NOMO-1 (cell line): ENCODE measurements at regions not wholly inside any gene's neighbourhood (a gene's known extent, or its start where the extent isn't known, plus 50 kb on each side); places are given as distances from the start of the nearest gene placed in this dataset.

Experiments
- DNase-seq, 2 experiments: peaks; one replicate each; lab custom pipeline; 2025; ENCODE audit not compliant: unreplicated experiment in 2 of 2; lab: John Stamatoyannopoulos, UW

DNA sequence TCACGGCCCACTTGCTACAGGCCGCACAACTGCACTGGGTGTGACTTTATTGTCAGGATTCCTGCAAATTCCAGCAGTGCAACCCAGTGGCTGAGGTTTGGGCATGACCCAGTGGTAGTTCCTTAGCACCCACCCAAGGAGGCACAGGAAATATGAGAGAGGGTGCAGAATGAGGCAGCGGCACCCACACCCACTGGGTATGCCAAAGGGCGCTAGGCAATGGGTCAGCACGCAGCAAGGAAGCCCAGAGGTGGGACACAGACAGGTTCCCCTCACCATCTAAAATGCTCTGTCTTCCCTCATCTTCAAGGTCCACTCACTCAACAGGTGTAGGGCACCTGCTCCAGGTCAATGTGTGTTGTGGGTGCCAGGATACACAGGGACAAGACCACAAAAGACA lies 357.8 kb upstream of the MKI67 start:
- no peak for DNase-seq

DNA sequence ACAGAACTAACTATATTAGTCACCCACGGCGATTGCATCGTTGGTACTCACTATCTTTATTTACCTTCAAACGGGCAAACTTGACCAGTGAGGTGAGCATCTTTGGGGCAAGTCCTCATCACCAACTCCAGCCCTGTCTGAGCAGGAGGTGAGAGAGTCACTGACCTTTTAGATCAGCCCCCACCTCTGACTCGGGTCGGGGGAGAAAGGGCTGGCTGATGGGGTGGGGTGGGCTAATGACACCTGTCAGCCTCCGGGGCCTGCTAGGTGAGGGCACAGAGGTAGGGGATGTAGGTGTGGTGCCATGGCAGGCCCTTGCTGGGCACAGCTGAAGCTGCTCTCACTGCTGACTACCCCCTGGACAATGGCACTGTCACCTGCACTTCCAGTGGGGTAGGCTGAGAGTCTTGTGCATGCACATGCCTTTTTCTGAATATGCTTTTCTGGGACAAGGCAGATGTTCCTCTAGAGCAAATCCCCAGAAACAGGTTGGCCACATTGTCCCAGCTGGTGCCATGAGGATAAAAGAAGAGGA lies 359.5 kb upstream of the MKI67 start:
- no peak for DNase-seq

DNA sequence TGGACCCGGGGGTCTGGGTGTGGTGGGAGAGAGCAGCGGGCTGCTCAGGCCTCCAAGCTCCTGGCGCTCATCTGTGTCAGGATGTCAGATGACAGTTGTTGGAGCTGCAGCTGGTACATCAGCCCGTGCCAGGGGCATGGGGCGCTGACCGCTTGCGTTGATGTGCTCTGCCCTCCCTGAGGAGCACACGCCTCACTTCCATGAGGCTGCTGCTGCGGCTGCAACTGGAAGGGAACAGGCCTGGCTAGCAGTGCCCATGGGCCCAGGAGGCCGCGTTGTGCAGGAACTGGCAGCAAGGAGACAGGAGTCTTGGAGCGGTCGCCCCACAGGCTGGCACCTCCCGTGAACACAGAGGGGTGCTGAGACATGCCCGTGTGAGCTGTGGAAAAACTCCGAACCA lies 361.3 kb upstream of the MKI67 start:
- DNase-seq: no peak

DNA sequence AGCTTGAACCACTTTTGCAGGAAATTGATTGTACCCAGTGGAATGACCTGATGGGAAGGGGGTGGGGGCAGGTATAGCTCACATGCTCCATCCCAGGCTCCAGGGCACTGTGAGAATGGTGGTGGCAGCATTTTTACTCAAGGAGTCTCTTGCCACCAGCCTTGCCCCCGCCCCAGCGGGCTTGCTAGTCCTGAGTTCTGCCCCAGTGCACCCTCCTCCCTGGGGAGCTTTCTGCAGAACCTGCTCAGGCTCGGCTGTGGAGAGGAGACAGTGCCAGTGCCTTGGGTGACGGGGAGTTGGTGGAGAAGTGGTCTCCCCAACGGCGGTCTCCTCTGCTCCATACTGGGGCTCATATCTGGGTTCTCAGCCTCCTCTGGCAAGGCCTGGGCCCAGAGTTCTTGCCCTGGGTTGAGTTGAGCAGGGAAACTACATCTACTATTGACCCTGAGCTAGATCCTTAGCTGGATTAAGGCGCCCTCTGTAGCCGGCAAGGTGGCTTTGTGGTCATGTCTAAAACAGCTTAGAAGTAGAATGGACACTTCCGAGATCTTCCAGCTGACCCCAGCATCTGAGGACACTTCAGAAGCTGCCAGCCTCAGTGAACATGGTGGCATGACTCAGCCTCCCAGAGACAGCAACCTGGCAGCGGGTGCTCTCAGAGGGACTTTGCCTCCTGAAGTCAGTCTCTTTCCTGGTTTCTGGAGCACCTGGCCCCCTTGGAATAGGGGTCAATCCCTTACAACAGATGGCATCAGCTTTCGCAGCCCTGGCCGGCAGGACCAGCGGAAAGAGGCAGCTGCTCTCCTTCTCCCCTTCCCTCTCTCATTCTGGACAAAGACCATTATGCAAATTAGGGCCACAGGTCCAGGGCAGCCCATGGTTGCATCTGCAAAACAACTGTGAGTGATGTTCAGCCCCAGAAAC lies 363.4 kb upstream of the MKI67 start:
- no peak for DNase-seq

DNA sequence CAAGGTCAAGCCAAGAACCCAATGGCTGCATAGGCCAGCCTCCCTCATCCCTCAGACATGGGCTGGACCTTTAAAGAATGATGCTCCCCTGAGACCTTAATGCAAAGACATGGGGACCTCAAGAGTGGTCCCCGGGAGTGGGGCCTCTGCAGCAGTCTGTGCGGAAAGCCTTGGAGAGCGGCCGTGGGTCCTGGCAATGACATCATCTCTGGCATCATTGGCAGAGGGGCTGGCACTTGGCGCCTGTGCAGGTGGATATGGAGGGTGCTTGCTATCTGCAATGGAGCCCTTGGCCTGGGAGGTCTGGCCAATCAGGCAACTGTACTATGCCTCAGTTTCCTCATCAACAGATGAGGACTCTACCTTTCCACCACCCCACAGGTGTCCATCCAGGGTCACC lies 365.5 kb upstream of the MKI67 start:
- DNase-seq: no peak

DNA sequence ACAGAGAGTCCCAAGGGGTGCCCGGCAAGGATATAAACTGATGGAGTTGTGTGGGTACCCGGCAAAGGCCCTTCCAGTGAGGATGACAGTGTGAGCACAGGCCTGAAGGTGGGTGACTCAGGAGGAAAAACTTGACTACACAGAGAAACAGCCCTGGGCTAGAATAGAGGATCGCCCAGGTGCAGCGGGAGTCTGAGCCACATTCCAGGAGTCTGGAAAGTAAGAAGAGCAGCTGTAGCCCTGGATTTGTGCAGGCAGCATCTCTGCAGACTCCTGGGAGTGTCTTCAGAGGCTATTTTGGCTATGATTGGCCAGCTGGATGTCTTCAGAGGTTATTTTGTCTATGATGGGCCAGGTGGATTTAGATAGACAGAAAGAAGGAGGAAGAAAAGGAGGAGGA lies 367.6 kb upstream of the MKI67 start:
- DNase-seq: no peak

DNA sequence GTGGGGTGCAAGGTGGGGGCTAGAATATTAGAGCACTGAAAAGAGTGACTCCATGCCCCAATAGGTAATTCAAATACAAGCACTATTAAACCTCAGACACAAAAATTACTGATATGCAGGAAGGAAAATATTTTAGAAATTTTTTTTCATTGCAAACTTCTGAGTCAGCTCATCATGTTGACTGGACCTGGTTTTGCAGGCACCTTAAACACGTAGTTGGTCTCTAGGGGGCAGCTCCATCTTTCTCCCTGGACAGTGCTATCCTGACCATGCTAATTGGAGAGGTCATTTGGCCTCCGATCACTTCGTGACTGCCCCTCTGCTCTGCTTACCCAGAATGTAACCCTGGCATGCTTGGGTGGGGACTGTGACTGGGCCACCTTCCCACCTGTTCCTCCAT lies 368.4 kb upstream of the MKI67 start:
- no peak for DNase-seq

DNA sequence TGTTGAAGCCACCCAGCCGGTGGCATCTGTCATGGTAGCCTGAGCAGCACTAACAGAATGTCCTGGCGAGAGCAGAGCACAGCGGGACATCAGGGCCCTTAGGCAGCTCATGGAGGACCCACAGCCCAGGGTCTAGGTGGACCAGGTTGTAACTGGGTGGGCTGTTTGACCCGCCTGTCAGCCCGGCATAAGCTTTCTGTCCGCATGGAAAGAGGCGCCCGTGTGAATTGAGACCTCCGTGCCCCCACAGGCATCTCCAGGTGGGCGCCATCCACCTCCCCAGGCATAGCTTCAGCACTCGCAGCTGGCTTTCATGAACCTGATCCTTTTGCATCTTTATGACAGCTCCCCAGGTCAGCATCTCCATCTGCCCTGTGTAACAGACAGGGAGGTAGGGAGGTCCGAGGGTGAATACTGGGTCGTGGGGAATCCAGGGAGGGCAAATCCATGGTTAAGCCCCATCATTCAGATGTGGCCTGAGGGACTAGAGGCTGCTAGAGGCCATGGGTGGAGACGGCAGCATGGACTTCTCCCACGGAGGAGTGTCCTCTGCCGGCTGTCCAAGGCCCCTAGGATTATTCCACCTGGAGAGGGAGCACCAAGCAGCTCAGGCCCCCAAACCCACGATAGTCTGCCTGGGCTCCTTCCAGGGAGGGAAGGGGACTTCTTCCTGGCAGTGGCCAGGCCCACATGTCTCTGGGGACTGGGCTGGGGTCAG lies 371.6 kb upstream of the MKI67 start:
- DNase-seq: no peak

DNA sequence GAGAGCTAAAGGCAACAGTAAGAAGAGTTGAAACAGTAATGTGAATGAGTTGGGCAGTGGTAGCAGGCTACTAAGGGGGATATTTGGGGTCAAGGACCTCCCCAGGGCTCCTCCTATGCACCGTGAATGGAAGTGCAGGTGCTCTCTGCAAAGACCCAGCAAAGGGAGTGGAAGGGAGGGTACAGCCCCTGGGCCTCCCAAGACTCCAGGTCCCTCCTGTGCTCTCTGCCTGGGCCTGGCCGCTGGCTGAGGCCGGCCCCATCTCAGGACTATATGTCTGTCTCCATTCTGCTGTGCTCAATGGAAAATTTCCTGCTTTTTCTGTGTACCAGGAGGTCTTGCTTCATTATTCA lies 372.1 kb upstream of the MKI67 start:
- no peak for DNase-seq

DNA sequence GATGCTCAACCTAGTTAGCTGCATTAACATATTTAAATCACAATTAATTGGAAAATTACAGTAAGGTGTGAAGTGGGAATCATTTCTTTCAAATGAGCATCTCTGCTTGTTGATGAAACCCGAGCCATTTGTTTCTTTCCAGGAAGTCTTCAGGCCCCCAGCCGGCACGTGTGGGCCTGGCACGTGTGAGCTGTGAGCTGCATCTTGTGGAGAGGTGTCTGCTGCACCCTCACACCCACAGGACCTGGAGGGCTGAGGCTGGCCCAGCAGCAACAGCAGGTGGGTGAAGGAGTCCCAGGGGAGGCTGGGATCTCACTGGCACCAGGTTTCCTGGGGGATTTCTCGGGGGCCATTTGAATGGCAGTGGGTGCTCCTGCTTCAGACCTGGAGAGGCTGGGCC lies 372.5 kb upstream of the MKI67 start:
- DNase-seq: no peak

DNA sequence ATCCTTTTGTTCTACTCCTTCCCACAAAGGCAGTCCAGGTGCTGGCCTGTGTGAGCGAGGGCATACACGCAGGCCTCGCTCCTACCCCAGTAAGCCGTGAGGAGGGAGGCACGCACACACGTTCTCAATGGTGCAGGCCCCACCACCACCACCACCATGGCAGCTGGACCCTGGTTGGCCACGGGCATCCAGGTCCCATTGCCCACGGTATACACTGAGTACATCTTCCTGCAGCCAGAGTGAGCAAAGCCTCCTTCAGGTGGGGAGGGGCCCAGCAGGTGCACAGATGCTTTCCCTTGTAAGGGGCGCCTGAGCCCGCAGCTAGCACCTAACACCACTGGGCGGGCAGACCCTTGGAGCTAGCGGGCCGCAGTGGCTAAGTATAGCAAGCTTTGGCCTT lies 373.3 kb upstream of the MKI67 start:
- DNase-seq: no peak

DNA sequence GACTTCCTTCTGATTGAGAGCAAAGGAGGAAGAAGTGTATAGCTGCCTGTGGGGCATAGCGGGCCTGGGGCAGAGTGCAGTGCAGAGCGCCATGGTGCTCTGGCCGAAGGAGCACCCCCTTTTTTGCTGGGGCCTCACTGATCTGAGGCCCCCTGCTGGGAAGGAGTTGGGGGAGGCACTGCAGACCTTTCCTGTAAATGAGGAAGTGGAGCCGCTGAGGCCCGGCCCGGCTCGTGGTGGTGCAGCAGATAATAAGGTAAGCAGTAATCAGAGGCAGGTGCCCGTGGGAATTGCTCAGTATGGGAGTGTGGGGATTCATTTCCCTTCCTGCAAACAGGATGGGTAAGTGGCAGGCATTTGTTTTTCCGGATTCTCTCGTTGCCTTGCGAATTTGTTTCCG lies 373.7 kb upstream of the MKI67 start:
- DNase-seq: no peak

DNA sequence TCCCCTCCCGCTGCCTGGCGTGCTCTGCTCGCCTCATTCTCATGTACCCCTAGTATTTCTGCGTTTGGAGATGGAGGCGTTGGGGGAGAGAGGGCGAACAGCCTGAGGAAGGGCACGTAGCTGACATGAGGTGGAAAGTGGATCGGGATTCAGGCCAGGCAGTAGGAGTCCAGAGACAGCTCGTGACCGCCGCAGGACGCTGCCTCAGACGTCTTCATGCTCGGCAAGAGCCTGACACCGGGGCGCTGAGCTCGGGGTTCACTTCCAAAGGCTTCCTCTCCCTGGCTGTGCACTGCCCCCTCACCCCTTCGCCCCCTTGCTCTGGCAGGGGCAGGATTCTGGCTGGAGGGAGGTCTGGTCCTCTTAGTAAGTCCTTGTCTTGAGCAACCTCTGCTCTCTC lies 374.4 kb upstream of the MKI67 start:
- no peak for DNase-seq

DNA sequence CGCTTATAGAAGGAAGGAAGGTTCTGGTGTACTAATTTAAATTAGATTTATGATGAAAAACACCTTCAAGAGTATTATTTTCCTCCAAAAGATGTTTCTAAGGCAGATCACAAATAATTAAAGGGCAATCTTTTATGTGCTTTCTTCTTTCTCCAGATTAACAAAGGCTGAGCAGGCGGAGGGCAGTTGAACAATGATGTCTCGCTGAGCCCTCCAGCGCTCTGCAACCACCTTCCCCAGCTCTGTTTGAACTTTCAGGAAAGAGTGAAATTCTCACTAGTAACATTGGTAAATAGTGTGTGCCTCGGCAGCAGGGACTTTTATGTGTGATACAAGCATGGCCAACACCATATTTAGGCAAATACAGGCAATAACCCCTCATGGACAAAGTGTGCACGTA lies 379.1 kb upstream of the MKI67 start:
- no peak for DNase-seq

DNA sequence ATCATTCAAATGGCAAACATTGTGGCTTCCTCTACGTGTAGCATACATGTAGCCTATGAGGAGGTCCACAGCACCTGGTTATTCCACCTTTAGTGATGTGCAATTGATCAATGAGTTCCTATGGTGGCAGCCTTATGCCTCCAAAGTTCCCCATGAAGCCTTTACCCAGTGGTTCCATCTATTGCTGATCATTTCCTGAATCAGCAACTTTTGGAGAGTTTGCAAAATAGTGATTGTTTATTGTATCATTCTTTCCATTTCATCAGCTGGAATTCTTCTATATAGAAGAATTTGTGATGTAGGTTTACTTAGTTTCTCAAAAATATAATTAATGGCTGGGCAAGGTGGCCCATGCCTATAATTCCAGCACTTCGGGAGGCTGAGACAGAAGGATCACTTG lies 380.2 kb upstream of the MKI67 start:
- DNase-seq: no peak

DNA sequence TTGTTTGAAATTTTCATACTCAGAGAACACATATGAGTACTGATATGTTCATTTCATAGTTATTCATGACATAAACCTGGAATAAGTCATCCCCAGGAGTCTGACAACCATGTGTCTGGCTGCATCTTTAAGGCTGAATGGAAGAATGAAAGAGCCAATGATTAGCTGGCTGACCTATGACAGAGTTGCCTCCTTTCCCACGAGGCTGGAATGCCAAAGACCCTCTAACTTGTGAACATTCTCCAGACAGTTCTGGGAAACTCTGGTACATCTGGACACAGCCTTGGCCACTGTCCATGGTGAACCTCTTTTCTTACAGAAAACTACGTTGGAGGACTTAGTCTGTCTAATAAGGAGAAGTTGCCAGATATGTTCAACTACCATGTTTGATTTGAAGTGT lies 380.8 kb upstream of the MKI67 start:
- DNase-seq: no peak

DNA sequence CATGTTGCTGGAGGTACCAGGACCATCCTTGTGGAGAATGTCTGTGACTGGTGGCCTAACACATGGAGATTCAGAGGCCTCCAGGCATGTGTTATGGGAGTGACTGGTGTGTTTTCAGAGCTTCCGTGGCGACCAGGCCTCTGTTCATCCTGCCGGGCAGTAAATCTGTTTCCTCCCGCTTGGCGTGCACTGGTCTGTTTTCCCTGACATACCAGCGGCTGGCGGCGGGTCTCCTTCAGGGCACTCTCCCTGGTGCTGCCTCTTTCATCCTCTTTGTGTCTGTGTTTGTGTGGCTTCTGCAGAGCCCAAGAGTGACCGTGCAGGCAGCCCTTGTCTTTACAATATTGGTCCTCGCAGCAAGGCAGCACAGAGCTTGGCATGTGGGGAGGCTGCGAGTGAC lies 385.1 kb upstream of the MKI67 start:
- DNase-seq: no peak

DNA sequence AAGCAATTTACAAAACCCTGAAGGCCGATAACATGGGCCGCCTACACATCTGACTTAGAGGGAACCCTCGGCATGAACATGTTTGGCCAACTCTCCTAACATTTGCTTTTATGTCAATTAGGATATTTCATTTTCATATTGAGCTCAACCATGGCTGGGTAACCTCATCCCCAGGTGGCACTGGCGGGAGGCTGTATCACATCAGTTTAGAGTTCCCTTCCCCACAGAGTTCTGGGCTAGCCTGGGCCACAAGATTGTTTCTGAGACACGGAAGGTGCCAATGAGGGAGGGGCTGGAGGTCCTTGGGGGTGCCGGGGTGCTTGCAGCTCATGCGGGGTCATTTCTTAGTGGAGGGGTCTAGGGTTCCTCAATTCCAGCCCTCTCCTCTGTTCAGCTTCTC lies 386.5 kb upstream of the MKI67 start:
- DNase-seq: no peak

DNA sequence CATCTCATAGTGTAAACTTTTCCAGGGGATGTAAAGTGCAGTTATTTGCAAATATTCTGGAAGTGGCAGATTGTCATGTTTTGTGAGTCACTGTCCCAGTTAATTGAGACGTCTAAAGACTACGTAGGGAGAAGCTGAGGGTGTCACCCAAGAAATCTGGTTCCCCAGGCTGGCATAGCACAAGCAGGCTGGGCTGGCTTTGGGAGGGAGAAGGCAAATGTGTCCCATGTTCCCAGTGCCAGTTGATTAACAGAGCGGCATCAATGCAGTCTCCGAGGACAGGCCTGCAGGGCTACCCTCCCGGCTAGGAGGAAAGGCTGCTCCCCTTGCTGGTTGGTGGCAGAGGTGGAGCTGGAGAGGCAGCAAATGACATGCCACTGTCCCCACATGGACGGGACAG lies 388.3 kb upstream of the MKI67 start:
- no peak for DNase-seq

DNA sequence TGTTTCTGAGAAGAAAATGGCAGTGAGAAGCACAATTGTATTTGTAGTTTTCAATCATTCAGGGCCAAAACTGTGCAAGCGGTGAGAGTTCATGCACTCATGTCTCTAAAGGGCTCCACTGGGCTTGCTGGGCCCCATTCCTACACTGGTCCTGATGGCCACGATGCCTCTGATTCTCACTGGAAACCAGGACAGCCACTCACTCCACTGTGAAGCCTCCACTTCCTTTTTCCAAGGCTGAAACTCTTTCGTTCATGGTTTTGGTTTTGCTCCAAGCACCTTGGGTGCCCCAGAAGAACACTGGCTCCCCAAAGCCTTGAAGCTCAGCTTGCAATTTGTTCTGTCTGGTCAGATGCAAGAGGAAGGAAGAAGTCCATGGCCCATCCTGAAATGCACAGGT lies 390.0 kb upstream of the MKI67 start:
- no peak for DNase-seq

DNA sequence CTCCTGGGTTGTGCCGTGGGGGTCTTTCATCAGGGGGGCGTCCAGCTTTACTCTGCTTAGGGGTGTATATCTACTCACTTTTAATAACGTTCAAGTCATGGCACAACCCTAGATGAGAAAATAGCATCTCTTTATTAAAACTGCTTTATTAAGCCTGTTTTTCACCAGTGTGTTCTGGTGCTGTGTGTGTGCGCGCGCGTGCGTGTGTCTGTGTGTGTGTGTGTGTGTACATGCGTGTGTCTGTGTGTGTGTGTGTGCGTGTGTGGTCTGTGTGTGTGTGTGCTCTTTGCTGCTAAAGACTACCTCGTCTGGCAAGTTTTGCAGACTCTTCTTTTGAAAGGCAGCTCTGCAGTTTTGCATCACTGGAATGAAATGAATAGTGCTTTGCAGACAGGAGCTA lies 390.9 kb upstream of the MKI67 start:
- no peak for DNase-seq

DNA sequence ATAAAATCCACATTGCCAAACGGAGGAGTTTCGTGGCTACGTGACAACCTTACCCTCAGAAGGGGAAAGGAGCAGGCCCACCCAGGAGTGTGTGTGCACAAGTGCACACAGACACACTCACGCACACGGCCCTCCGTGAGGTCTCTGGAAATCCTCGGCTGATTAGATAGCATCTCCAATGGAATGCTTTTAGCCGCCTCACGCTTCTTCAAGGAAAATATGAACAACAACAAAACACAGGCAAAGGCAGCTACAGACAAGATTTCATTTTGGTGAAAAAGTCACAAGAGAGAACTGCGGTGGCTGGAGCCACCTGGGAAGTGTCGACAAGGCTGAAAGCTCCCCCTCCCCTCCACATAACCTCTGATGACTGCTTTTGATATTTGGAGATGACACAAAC lies 391.8 kb upstream of the MKI67 start:
- no peak for DNase-seq
